ENCODE measurements at regions not wholly inside any gene's neighbourhood (a gene's known extent, or its start where the extent isn't known, plus 50 kb on each side); places are given as distances from the start of the nearest gene placed in this dataset.

GRCh38 chr9:104256031-104256695 lies 162.1 kb downstream of the SMC2 start:
- DNase-seq (no peak), ATAC-seq (no peak)
- Histone ChIP-seq H3K9me3 (ENCODE audit: control insufficient read depth in 2 of 3, low read length in 3 of 3) (no peaks in the 10 kb centered on the region), H3K4me3 (ENCODE audit: low read length) (no peak overlapping the region), H3K27ac (ENCODE audit: low read depth, low read length) (no peak overlapping the region), H3K27me3 (ENCODE audit: control insufficient read depth in 2 of 2, insufficient read depth in 2 of 2, low read length in 2 of 2) (no peaks in the 10 kb centered on the region), H3K36me3 (ENCODE audit: control insufficient read depth in 2 of 3, insufficient read depth in 3 of 3, low read length in 3 of 3) (no peaks in the 10 kb centered on the region), H3K4me1 (ENCODE audit: control insufficient read depth in 2 of 2, insufficient read depth in 2 of 2, low read length in 2 of 2) (no peaks in the 10 kb centered on the region)
- peaks cover 0 to 25% (median 7%) of the 10 kb centered on the region in 5 donors for H3K27me3 Mint-ChIP-seq
- H3K9me3 Mint-ChIP-seq, result peaks cover 0 to 28% (median 12%) of the 10 kb centered on the region in 11 donors
- no peak overlapping the region for H3K4me3 Mint-ChIP-seq
- intact Hi-C loops (cut with micrococcal nuclease), result no loop called here
- peaks cover 0 to 1% (median 0%) of the 10 kb centered on the region in 7 donors for H3K4me1 Mint-ChIP-seq
- CTCF ChIA-PET, result no interaction called here
- no peak overlapping the region for H3K27ac Mint-ChIP-seq
- POLR2A ChIA-PET, result no interaction called here
- peaks cover 0 to 4% (median 0%) of the 10 kb centered on the region in 5 donors for H3K36me3 Mint-ChIP-seq

DNA sequence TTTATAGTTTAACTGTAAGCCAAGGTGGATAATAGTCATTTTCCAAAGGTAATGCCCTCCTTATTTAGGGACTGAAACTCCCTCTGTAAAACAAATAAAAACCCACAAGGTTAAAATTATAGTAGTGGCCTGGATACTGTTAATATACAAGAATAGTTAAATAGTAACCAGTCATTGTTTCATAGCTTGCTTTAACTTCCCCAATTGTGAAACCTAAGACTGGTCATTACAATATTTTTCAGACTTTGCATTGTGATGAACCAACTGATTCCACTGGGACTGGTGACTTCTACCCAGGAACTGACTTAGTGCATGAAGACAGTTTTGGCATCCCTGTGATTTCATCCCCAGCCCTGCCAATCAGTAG lies 162.6 kb downstream of the SMC2 start:
- POLR2A ChIA-PET, result no interaction called here
- CTCF ChIA-PET, result no interaction called here
- peaks cover 0 to 1% (median 0%) of the 10 kb centered on the region in 7 donors for H3K4me1 Mint-ChIP-seq

DNA sequence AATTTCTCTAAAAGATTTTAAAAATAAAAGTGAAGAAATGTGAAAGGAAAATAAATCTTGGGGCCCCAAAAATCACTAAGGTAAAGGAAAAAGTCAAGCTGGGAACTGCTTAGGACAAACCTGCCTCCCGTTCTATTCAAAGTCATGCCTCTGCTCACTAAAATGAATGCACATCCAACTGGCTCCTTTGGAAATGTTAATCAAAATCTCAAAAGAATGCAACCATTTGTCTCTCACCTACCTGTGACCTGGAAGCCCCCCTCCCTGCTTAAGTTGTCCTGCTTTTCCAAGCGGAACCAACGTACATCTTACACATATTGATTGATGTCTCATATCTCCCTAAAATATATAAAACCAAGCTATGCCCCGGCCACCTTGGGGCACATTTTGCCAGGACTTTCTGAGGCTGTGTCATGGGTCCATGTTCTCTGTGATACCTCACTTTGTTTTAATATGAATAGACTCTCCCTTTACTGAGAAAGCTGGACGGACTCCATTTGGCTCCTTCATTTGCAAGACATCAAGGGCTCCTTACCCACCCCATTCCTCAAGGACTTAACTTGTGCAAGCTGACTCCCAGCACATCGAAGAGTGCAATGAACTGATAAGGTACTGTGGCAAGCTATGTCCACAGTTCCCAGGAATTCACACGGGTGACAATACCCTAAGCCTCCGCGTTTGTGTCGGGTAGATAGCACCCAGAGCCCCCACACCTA lies 164.3 kb downstream of the SMC2 start:
- CTCF ChIA-PET, result no interaction called here
- intact Hi-C loops (cut with micrococcal nuclease), result no loop called here
- H3K4me3 ChIP-seq (ENCODE audit: low read length), result no peak overlapping the region
- no peak overlapping the region for H3K27ac ChIP-seq (ENCODE audit: low read depth, low read length)
- POLR2A ChIA-PET, result no interaction called here
- H3K4me1 ChIP-seq (ENCODE audit: control insufficient read depth in 2 of 2, insufficient read depth in 2 of 2, low read length in 2 of 2), result no peaks in the 10 kb centered on the region
- H3K9me3 ChIP-seq (ENCODE audit: control insufficient read depth in 2 of 3, low read length in 3 of 3), result no peaks in the 10 kb centered on the region
- H3K36me3 ChIP-seq (ENCODE audit: control insufficient read depth in 2 of 3, insufficient read depth in 3 of 3, low read length in 3 of 3), result no peaks in the 10 kb centered on the region
- Mint-ChIP-seq H3K4me1 (peaks cover 0 to 1% (median 0%) of the 10 kb centered on the region in 7 donors), H3K9me3 (peaks cover 0 to 14% (median 5%) of the 10 kb centered on the region in 11 donors), H3K4me3 (no peak overlapping the region), H3K27ac (no peak overlapping the region), H3K36me3 (peaks cover 0 to 4% (median 0%) of the 10 kb centered on the region in 5 donors), H3K27me3 (peaks cover 0 to 25% (median 7%) of the 10 kb centered on the region in 5 donors)
- no peaks in the 10 kb centered on the region for H3K27me3 ChIP-seq (ENCODE audit: control insufficient read depth in 2 of 2, insufficient read depth in 2 of 2, low read length in 2 of 2)
- DNase-seq, result no peak
- ATAC-seq, result no peak

More for the DNA sequence above, 162.6 kb downstream of the SMC2 start:
- H3K9me3 ChIP-seq (ENCODE audit: control insufficient read depth in 2 of 3, low read length in 3 of 3), result no peaks in the 10 kb centered on the region
- H3K27ac ChIP-seq (ENCODE audit: low read depth, low read length), result no peak overlapping the region
- H3K27ac Mint-ChIP-seq, result no peak overlapping the region
- H3K4me3 ChIP-seq (ENCODE audit: low read length), result no peak overlapping the region
- H3K27me3 ChIP-seq (ENCODE audit: control insufficient read depth in 2 of 2, insufficient read depth in 2 of 2, low read length in 2 of 2), result no peaks in the 10 kb centered on the region
- no peak for ATAC-seq
- peaks cover 0 to 28% (median 12%) of the 10 kb centered on the region in 11 donors for H3K9me3 Mint-ChIP-seq
- DNase-seq, result no peak
- peaks cover 0 to 4% (median 0%) of the 10 kb centered on the region in 5 donors for H3K36me3 Mint-ChIP-seq
- H3K36me3 ChIP-seq (ENCODE audit: control insufficient read depth in 2 of 3, insufficient read depth in 3 of 3, low read length in 3 of 3), result no peaks in the 10 kb centered on the region
- peaks cover 0 to 27% (median 7%) of the 10 kb centered on the region in 5 donors for H3K27me3 Mint-ChIP-seq
- no peaks in the 10 kb centered on the region for H3K4me1 ChIP-seq (ENCODE audit: control insufficient read depth in 2 of 2, insufficient read depth in 2 of 2, low read length in 2 of 2)
- intact Hi-C loops (cut with micrococcal nuclease), result no loop called here
- no peak overlapping the region for H3K4me3 Mint-ChIP-seq

DNA sequence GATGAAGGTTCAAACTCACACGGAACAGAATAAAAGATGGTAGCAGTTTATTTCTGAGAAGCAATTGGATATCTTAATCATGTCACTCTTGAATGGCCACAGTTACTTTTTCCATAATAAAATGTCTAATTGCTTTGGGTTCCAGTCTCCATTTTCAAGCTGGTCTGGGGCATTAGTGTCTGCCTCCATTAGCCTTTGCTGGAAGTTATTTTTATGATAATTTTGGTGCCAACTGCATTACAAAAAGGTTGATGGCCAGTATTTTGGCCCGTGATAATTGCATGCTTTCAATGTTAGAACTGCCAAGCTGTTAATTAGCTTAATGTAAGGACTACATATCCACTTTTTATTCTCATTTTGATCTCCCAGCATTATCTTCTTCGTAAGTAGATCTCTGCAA lies 165.9 kb downstream of the SMC2 start:
- Histone ChIP-seq H3K27ac (ENCODE audit: low read depth, low read length) (no peak overlapping the region), H3K4me3 (ENCODE audit: low read length) (no peak overlapping the region), H3K27me3 (ENCODE audit: control insufficient read depth in 2 of 2, insufficient read depth in 2 of 2, low read length in 2 of 2) (no peaks in the 10 kb centered on the region), H3K9me3 (ENCODE audit: control insufficient read depth in 2 of 3, low read length in 3 of 3) (no peaks in the 10 kb centered on the region), H3K4me1 (ENCODE audit: control insufficient read depth in 2 of 2, insufficient read depth in 2 of 2, low read length in 2 of 2) (no peaks in the 10 kb centered on the region), H3K36me3 (ENCODE audit: control insufficient read depth in 2 of 3, insufficient read depth in 3 of 3, low read length in 3 of 3) (no peaks in the 10 kb centered on the region)
- peaks cover 0 to 4% (median 0%) of the 10 kb centered on the region in 5 donors for H3K36me3 Mint-ChIP-seq
- H3K27ac Mint-ChIP-seq, result no peak overlapping the region
- intact Hi-C loops (cut with micrococcal nuclease), result no loop called here
- no peak overlapping the region for H3K4me3 Mint-ChIP-seq
- peaks cover 0 to 25% (median 7%) of the 10 kb centered on the region in 5 donors for H3K27me3 Mint-ChIP-seq
- H3K9me3 Mint-ChIP-seq, result peaks cover 0 to 14% (median 4%) of the 10 kb centered on the region in 11 donors
- peaks cover 0 to 1% (median 0%) of the 10 kb centered on the region in 7 donors for H3K4me1 Mint-ChIP-seq
- CTCF ChIA-PET, result no interaction called here
- ATAC-seq (no peak), DNase-seq (no peak)
- POLR2A ChIA-PET, result no interaction called here

GRCh38 chr9:104263942-104264341 lies 169.8 kb downstream of the SMC2 start:
- Histone ChIP-seq H3K9me3 (ENCODE audit: control insufficient read depth in 2 of 3, low read length in 3 of 3) (no peaks in the 10 kb centered on the region), H3K36me3 (ENCODE audit: control insufficient read depth in 2 of 3, insufficient read depth in 3 of 3, low read length in 3 of 3) (no peaks in the 10 kb centered on the region), H3K27me3 (ENCODE audit: control insufficient read depth in 2 of 2, insufficient read depth in 2 of 2, low read length in 2 of 2) (no peaks in the 10 kb centered on the region), H3K27ac (ENCODE audit: low read depth, low read length) (no peak overlapping the region), H3K4me3 (ENCODE audit: low read length) (no peak overlapping the region), H3K4me1 (ENCODE audit: control insufficient read depth in 2 of 2, insufficient read depth in 2 of 2, low read length in 2 of 2) (no peaks in the 10 kb centered on the region)
- Mint-ChIP-seq H3K27ac (no peak overlapping the region), H3K36me3 (peaks cover 0 to 4% (median 0%) of the 10 kb centered on the region in 5 donors), H3K9me3 (peaks cover 0 to 5% (median 1%) of the 10 kb centered on the region in 11 donors), H3K27me3 (peaks cover 0 to 18% (median 4%) of the 10 kb centered on the region in 5 donors), H3K4me3 (no peak overlapping the region), H3K4me1 (no peaks in the 10 kb centered on the region)
- no peak for ATAC-seq
- ChIA-PET POLR2A (no interaction called here), CTCF (no interaction called here)
- intact Hi-C loops (cut with micrococcal nuclease), result no loop called here
- no peak for DNase-seq

- CTCF ChIA-PET, result no interaction called here
- Histone ChIP-seq H3K9me3 (ENCODE audit: control insufficient read depth in 2 of 3, low read length in 3 of 3) (no peaks in the 10 kb centered on the region), H3K36me3 (ENCODE audit: control insufficient read depth in 2 of 3, insufficient read depth in 3 of 3, low read length in 3 of 3) (no peaks in the 10 kb centered on the region), H3K27me3 (ENCODE audit: control insufficient read depth in 2 of 2, insufficient read depth in 2 of 2, low read length in 2 of 2) (no peaks in the 10 kb centered on the region), H3K4me3 (ENCODE audit: low read length) (no peak overlapping the region), H3K4me1 (ENCODE audit: control insufficient read depth in 2 of 2, insufficient read depth in 2 of 2, low read length in 2 of 2) (no peaks in the 10 kb centered on the region), H3K27ac (ENCODE audit: low read depth, low read length) (no peak overlapping the region)
- H3K36me3 Mint-ChIP-seq, result peaks cover 0 to under 1% (median 0%) of the 10 kb centered on the region in 5 donors
- POLR2A ChIA-PET, result no interaction called here
- intact Hi-C loops (cut with micrococcal nuclease), result no loop called here
- DNase-seq (no peak), ATAC-seq (no peak)
- peaks cover 0 to 5% (median 1%) of the 10 kb centered on the region in 11 donors for H3K9me3 Mint-ChIP-seq
- no peaks in the 10 kb centered on the region for H3K4me1 Mint-ChIP-seq
- no peak overlapping the region for H3K27ac Mint-ChIP-seq
- no peak overlapping the region for H3K4me3 Mint-ChIP-seq
- H3K27me3 Mint-ChIP-seq, result peaks cover 0 to 14% (median 3%) of the 10 kb centered on the region in 5 donors
Observed at GRCh38 chr9:104264431-104264830, 170.3 kb downstream of the SMC2 start.

DNA sequence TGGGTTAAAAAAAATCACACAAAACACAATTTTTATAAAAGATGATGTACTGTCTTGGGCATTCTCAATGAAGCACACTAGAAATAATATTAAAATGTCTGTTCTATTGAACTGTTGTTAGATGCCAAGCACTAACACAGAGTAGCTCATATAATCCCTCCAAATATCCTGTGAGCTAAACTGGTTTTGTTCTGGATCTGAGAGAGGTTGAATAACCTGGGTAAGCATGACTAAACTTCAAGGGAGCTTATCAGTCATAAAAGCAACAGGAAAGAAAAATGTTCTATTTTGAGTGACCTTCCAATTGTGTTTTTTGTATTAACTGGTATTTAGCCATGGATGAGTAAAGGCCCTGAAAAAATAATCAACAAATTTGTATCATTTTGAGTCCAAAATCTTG lies 175.3 kb downstream of the SMC2 start:
- POLR2A ChIA-PET, result no interaction called here
- Histone ChIP-seq H3K9me3 (ENCODE audit: control insufficient read depth in 2 of 3, low read length in 3 of 3) (no peaks in the 10 kb centered on the region), H3K27ac (ENCODE audit: low read depth, low read length) (no peak overlapping the region), H3K27me3 (ENCODE audit: control insufficient read depth in 2 of 2, insufficient read depth in 2 of 2, low read length in 2 of 2) (no peaks in the 10 kb centered on the region), H3K36me3 (ENCODE audit: control insufficient read depth in 2 of 3, insufficient read depth in 3 of 3, low read length in 3 of 3) (no peaks in the 10 kb centered on the region), H3K4me3 (ENCODE audit: low read length) (no peak overlapping the region), H3K4me1 (ENCODE audit: control insufficient read depth in 2 of 2, insufficient read depth in 2 of 2, low read length in 2 of 2) (no peaks in the 10 kb centered on the region)
- Mint-ChIP-seq H3K27ac (no peak overlapping the region), H3K4me1 (no peaks in the 10 kb centered on the region), H3K36me3 (no peaks in the 10 kb centered on the region), H3K4me3 (no peak overlapping the region), H3K27me3 (no peaks in the 10 kb centered on the region), H3K9me3 (peaks cover 0 to 14% (median 0%) of the 10 kb centered on the region in 11 donors)
- CTCF ChIA-PET, result no interaction called here
- DNase-seq, result no peak
- intact Hi-C loops (cut with micrococcal nuclease), result no loop called here
- ATAC-seq, result no peak
